ENCODE measurements at regions not wholly inside any gene's neighbourhood (a gene's known extent, or its start where the extent isn't known, plus 50 kb on each side); places are given as distances from the start of the nearest gene placed in this dataset.

DNA sequence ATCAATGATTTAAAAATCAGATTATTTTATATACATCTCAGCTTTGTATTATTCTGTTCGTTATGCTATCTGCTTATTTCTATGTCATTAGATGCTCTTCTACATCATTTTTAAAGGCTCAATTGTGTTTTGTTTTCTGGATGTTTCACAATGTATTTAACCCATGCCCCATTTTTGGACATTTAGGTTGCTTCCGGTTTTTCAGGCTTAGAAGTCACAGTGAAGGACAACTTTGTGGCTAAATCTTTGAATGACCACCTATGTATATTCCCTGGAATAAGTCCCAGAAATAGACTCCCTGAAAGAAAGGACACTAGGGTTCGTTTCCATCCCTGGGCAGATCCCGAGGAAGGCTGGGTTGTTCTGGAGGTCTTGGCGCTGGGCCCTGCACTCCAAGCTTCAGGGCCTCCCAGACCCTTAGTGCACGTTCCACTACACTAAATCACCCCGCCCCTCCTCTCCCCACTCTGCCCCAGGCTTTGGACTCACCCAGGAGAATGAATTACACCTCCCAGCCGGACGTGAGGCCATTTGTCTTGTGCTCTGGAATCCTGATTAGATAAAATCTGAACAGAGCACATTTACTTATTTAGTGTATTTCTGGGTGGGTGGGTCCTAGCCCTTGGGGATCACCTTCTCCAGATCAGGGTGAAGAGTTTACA, 188.2 kb downstream of the ZFP36L2 start:
- H3K4me1 ChIP-seq (ENCODE audit: insufficient read depth, low read length, poor library complexity, severe bottlenecking) = no peaks in the 10 kb centered on the region
- no peaks in the 10 kb centered on the region for H3K79me2 ChIP-seq (ENCODE audit: insufficient read depth, low read depth, low read length)
- no peak overlapping the region for H3K4me2 ChIP-seq (ENCODE audit: low read length)
- no peak overlapping the region for H3K4me3 ChIP-seq (ENCODE audit: low read depth, low read length, poor library complexity, severe bottlenecking)
- TF ChIP-seq, protein P1, sequence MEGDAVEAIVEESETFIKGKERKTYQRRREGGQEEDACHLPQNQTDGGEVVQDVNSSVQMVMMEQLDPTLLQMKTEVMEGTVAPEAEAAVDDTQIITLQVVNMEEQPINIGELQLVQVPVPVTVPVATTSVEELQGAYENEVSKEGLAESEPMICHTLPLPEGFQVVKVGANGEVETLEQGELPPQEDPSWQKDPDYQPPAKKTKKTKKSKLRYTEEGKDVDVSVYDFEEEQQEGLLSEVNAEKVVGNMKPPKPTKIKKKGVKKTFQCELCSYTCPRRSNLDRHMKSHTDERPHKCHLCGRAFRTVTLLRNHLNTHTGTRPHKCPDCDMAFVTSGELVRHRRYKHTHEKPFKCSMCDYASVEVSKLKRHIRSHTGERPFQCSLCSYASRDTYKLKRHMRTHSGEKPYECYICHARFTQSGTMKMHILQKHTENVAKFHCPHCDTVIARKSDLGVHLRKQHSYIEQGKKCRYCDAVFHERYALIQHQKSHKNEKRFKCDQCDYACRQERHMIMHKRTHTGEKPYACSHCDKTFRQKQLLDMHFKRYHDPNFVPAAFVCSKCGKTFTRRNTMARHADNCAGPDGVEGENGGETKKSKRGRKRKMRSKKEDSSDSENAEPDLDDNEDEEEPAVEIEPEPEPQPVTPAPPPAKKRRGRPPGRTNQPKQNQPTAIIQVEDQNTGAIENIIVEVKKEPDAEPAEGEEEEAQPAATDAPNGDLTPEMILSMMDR (conservative IDR thresholded peaks at IDR 0.05; ENCODE audit: low read length) = no peak
- intact Hi-C loops (cut with micrococcal nuclease; ENCODE audit: unreplicated experiment) = no loop called here
- H4K20me1 ChIP-seq (ENCODE audit: insufficient read depth, low read length) = no peaks in the 10 kb centered on the region
- no peak overlapping the region for H3K27ac ChIP-seq (ENCODE audit: low read depth, low read length, poor library complexity, severe bottlenecking)
- no peak overlapping the region for H2AFZ ChIP-seq (ENCODE audit: low read length)
- ChIA-PET POLR2A (interaction anchor here (0.6 kb wide), 1 partner anchor 54 kb away, joined by 3 read pairs; no protein-coding TSS in a partner anchor), CTCF (ENCODE audit: unreplicated experiment) (no interaction called here)
- no peaks in the 10 kb centered on the region for H3K9me3 ChIP-seq (ENCODE audit: low read length)
- H3K36me3 ChIP-seq (ENCODE audit: insufficient read depth, low read length) = no peaks in the 10 kb centered on the region
- H3K9me2 ChIP-seq (ENCODE audit: insufficient read depth, low read length) = no peaks in the 10 kb centered on the region
- no peak for DNase-seq (ENCODE audit: low spot score)
- BruUV-seq (replicated peaks) = no TSS peak

GRCh38 chr2:43035922-43036321, 190.5 kb downstream of the ZFP36L2 start:
- Histone ChIP-seq H3K36me3 (ENCODE audit: insufficient read depth, low read length) (no peaks in the 10 kb centered on the region), H3K79me2 (ENCODE audit: insufficient read depth, low read depth, low read length) (no peaks in the 10 kb centered on the region), H2AFZ (ENCODE audit: low read length) (no peak overlapping the region), H3K9me3 (ENCODE audit: low read length) (no peaks in the 10 kb centered on the region), H4K20me1 (ENCODE audit: insufficient read depth, low read length) (no peaks in the 10 kb centered on the region), H3K4me1 (ENCODE audit: insufficient read depth, low read length, poor library complexity, severe bottlenecking) (no peaks in the 10 kb centered on the region), H3K9me2 (ENCODE audit: insufficient read depth, low read length) (no peaks in the 10 kb centered on the region), H3K4me3 (ENCODE audit: low read depth, low read length, poor library complexity, severe bottlenecking) (no peak overlapping the region), H3K27ac (ENCODE audit: low read depth, low read length, poor library complexity, severe bottlenecking) (no peak overlapping the region), H3K4me2 (ENCODE audit: low read length) (no peak overlapping the region)
- no TSS peak for BruUV-seq (replicated peaks)
- CTCF ChIA-PET (ENCODE audit: unreplicated experiment) = no interaction called here
- POLR2A ChIA-PET = no interaction called here
- intact Hi-C loops (cut with micrococcal nuclease; ENCODE audit: unreplicated experiment) = no loop called here
- DNase-seq (ENCODE audit: low spot score) = no peak
- TF ChIP-seq EZH2phosphoT487 (IDR thresholded peaks at IDR 0.05; ENCODE audit: borderline replicate concordance, low read depth, low read length) = no peak
- TF ChIP-seq, protein P1 (conservative IDR thresholded peaks at IDR 0.05; ENCODE audit: low read length) = no peak

- H2AFZ ChIP-seq (ENCODE audit: low read length) = no peak overlapping the region
- H3K4me2 ChIP-seq (ENCODE audit: low read length) = no peak overlapping the region
- CTCF ChIA-PET (ENCODE audit: unreplicated experiment) = no interaction called here
- no peak overlapping the region for H3K27ac ChIP-seq (ENCODE audit: low read depth, low read length, poor library complexity, severe bottlenecking)
- intact Hi-C loops (cut with micrococcal nuclease; ENCODE audit: unreplicated experiment) = no loop called here
- POLR2A ChIA-PET = interaction anchor here (0.7 kb wide), 1 partner anchor 91 kb away, joined by 3 read pairs; no protein-coding TSS in a partner anchor
- TF ChIP-seq EZH2phosphoT487 (IDR thresholded peaks at IDR 0.05; ENCODE audit: borderline replicate concordance, low read depth, low read length) = no peak
- TF ChIP-seq, protein P1 (conservative IDR thresholded peaks at IDR 0.05; ENCODE audit: low read length) = no peak
- BruUV-seq (replicated peaks) = no TSS peak
- H4K20me1 ChIP-seq (ENCODE audit: insufficient read depth, low read length) = no peaks in the 10 kb centered on the region
- H3K9me3 ChIP-seq (ENCODE audit: low read length) = no peaks in the 10 kb centered on the region
- H3K36me3 ChIP-seq (ENCODE audit: insufficient read depth, low read length) = no peaks in the 10 kb centered on the region
- H3K79me2 ChIP-seq (ENCODE audit: insufficient read depth, low read depth, low read length) = no peaks in the 10 kb centered on the region
- H3K4me3 ChIP-seq (ENCODE audit: low read depth, low read length, poor library complexity, severe bottlenecking) = no peak overlapping the region
- H3K9me2 ChIP-seq (ENCODE audit: insufficient read depth, low read length) = no peaks in the 10 kb centered on the region
- H3K4me1 ChIP-seq (ENCODE audit: insufficient read depth, low read length, poor library complexity, severe bottlenecking) = no peaks in the 10 kb centered on the region
- DNase-seq (ENCODE audit: low spot score) = no peak
These were observed 191.5 kb downstream of the ZFP36L2 start for GRCh38 chr2:43034921-43035320.

Data from OCI-LY7 (cell line).